ENCODE measurements at regions not wholly inside any gene's neighbourhood (a gene's known extent, or its start where the extent isn't known, plus 50 kb on each side); places are given as distances from the start of the nearest gene placed in this dataset.

DNA sequence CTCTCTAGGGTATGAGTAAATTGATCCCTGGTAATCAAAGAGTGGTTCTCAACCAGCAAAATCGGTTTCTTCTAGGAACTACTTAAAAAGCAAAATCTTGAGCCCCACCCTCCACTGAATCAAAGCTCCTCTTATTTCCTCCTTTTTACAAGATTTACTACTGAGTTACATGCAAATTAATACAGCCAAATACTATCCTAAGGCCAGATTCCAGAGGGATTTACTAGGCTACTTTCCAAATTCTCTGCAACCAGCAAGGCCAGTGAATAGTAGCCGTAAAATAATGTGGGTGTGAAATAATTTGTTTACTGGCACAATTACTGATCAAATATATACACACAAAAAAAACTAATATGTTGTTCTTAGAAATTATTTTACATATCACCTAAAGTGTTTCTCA lies 1583.8 kb downstream of the NCAM2 start:
- TF ChIP-seq CTCF (IDR thresholded peaks at IDR 0.05), result no peak
- no peak for TF ChIP-seq ZFX (IDR thresholded peaks at IDR 0.05; ENCODE audit: borderline replicate concordance)
- no peak overlapping the region for H3K27ac ChIP-seq

- H3K27ac ChIP-seq, result no peak overlapping the region
- TF ChIP-seq CTCF (IDR thresholded peaks at IDR 0.05), result no peak
- no peak for TF ChIP-seq ZFX (IDR thresholded peaks at IDR 0.05; ENCODE audit: borderline replicate concordance)
These were observed 1586.1 kb downstream of the NCAM2 start for GRCh38 chr21:22584308-22584707.

GRCh38 chr21:22585558-22585957 lies 1587.3 kb downstream of the NCAM2 start:
- TF ChIP-seq ZFX (IDR thresholded peaks at IDR 0.05; ENCODE audit: borderline replicate concordance) (no peak), CTCF (IDR thresholded peaks at IDR 0.05) (no peak)
- H3K27ac ChIP-seq, result no peak overlapping the region

GRCh38 chr21:22597660-22598255 lies 1599.5 kb downstream of the NCAM2 start:
- TF ChIP-seq CTCF (IDR thresholded peaks at IDR 0.05) (no peak), ZFX (IDR thresholded peaks at IDR 0.05; ENCODE audit: borderline replicate concordance) (no peak)
- H3K27ac ChIP-seq, result no peak overlapping the region

DNA sequence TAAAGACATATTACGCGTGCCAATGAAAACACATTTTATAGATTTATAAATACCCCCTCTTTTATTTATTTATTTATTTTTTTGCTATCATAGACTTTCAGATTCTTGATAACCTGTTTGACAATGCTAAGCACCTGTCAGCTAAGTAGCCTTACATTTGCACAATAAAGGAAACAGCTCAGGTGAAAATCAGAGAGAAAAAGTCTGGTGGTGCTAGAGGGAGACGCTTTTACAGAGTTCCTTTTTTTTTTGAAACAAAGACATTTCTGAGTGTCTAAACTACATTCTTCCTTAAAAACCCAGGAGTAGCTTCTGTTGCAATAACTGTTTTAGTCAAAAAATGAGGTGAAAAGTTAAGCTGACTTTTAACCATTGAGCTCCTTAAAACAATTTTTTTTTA lies 1611.6 kb downstream of the NCAM2 start:
- H3K27ac ChIP-seq, result no peak overlapping the region
- no peak for TF ChIP-seq ZFX (IDR thresholded peaks at IDR 0.05; ENCODE audit: borderline replicate concordance)
- TF ChIP-seq CTCF (IDR thresholded peaks at IDR 0.05), result no peak

DNA sequence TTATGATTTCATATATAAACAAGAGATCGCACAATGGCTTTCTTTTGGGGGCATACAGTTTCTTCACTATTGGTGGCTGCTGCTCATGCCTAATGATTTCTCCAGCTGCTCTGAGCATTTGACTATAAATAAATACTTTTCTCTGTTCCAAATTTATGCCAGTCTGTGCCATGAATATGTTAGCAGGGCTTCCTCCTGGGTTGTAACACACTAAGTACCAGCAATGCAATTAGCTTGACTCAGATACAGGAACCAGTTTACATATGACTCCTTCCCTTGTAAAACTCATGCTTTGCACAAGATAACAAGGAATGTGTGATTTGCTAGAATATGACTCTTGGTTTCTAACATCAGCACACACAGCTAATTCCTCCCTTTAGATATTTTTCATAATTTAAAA lies 1629.7 kb downstream of the NCAM2 start:
- TF ChIP-seq ZFX (IDR thresholded peaks at IDR 0.05; ENCODE audit: borderline replicate concordance) (no peak), CTCF (IDR thresholded peaks at IDR 0.05) (no peak)
- no peak overlapping the region for H3K27ac ChIP-seq

- no peak for TF ChIP-seq ZFX (IDR thresholded peaks at IDR 0.05; ENCODE audit: borderline replicate concordance)
- no peak for TF ChIP-seq CTCF (IDR thresholded peaks at IDR 0.05)
- H3K27ac ChIP-seq, result no peak overlapping the region
These were observed 1632.8 kb downstream of the NCAM2 start for GRCh38 chr21:22630953-22631465.

All from 22Rv1 (cell line).